22Rv1 (cell line): ENCODE measurements at regions not wholly inside any gene's neighbourhood (a gene's known extent, or its start where the extent isn't known, plus 50 kb on each side); places are given as distances from the start of the nearest gene placed in this dataset.

Experiments used
- ZFX ChIP-seq: fragments of 450-650 bp; IDR thresholded peaks from 2 replicates; pipeline ENCODE4 v1.6.1; 2017; ENCODE audit warnings: antibody characterized with exemption, borderline replicate concordance
- TF ChIP-seq, protein P1 (sequence below): fragments of 450-650 bp; IDR thresholded peaks from 2 replicates; pipeline ENCODE4 v1.5.1; 2017; ENCODE audit warnings: mild to moderate bottlenecking

- TF ChIP-seq, protein P1, sequence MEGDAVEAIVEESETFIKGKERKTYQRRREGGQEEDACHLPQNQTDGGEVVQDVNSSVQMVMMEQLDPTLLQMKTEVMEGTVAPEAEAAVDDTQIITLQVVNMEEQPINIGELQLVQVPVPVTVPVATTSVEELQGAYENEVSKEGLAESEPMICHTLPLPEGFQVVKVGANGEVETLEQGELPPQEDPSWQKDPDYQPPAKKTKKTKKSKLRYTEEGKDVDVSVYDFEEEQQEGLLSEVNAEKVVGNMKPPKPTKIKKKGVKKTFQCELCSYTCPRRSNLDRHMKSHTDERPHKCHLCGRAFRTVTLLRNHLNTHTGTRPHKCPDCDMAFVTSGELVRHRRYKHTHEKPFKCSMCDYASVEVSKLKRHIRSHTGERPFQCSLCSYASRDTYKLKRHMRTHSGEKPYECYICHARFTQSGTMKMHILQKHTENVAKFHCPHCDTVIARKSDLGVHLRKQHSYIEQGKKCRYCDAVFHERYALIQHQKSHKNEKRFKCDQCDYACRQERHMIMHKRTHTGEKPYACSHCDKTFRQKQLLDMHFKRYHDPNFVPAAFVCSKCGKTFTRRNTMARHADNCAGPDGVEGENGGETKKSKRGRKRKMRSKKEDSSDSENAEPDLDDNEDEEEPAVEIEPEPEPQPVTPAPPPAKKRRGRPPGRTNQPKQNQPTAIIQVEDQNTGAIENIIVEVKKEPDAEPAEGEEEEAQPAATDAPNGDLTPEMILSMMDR, result no peak
- TF ChIP-seq ZFX, result no peak
These were observed 213.0 kb downstream of the TRIB2 start for GRCh38 chr2:12929758-12930157.
